ENCODE measurements at regions not wholly inside any gene's neighbourhood (a gene's known extent, or its start where the extent isn't known, plus 50 kb on each side); places are given as distances from the start of the nearest gene placed in this dataset.

- DNase-seq (ENCODE audit: low read depth): no peak
- in situ Hi-C loops (cut with HindIII; ENCODE audit: low pct_unique_long_range_greater_than_20kb, low sequenced_read_pairs): no loop called here
These were observed 99.8 kb upstream of the TMEM18 start for GRCh38 chr2:777051-777450.

GRCh38 chr2:776487-776886, 99.3 kb upstream of the TMEM18 start:
- in situ Hi-C loops (cut with HindIII; ENCODE audit: low pct_unique_long_range_greater_than_20kb, low sequenced_read_pairs): no loop called here
- DNase-seq (ENCODE audit: low read depth): no peak

GRCh38 chr2:776038-776437, 98.8 kb upstream of the TMEM18 start:
- no peak for DNase-seq (ENCODE audit: low read depth)
- in situ Hi-C loops (cut with HindIII; ENCODE audit: low pct_unique_long_range_greater_than_20kb, low sequenced_read_pairs): no loop called here

- in situ Hi-C loops (cut with HindIII; ENCODE audit: low pct_unique_long_range_greater_than_20kb, low sequenced_read_pairs): no loop called here
- DNase-seq (ENCODE audit: low read depth): no peak
These were observed 97.2 kb upstream of the TMEM18 start for GRCh38 chr2:774436-774835.

GRCh38 chr2:773256-774160, 96.3 kb upstream of the TMEM18 start:
- DNase-seq (ENCODE audit: low read depth): no peak
- in situ Hi-C loops (cut with HindIII; ENCODE audit: low pct_unique_long_range_greater_than_20kb, low sequenced_read_pairs): no loop called here

- no peak for DNase-seq (ENCODE audit: low read depth)
- in situ Hi-C loops (cut with HindIII; ENCODE audit: low pct_unique_long_range_greater_than_20kb, low sequenced_read_pairs): no loop called here
These were observed 94.3 kb upstream of the TMEM18 start for GRCh38 chr2:771538-771937.

- in situ Hi-C loops (cut with HindIII; ENCODE audit: low pct_unique_long_range_greater_than_20kb, low sequenced_read_pairs): no loop called here
These were observed 93.6 kb upstream of the TMEM18 start for GRCh38 chr2:770776-771175.

GRCh38 chr2:769771-770170, 92.6 kb upstream of the TMEM18 start:
- in situ Hi-C loops (cut with HindIII; ENCODE audit: low pct_unique_long_range_greater_than_20kb, low sequenced_read_pairs): no loop called here
- no peak for DNase-seq (ENCODE audit: low read depth)

More at GRCh38 chr2:770776-771175, 93.6 kb upstream of the TMEM18 start:
- DNase-seq (ENCODE audit: low read depth): no peak

- in situ Hi-C loops (cut with HindIII; ENCODE audit: low pct_unique_long_range_greater_than_20kb, low sequenced_read_pairs): no loop called here
- DNase-seq (ENCODE audit: low read depth): no peak
These were observed 91.2 kb upstream of the TMEM18 start for GRCh38 chr2:768451-768850.

- DNase-seq (ENCODE audit: low read depth): no peak
- in situ Hi-C loops (cut with HindIII; ENCODE audit: low pct_unique_long_range_greater_than_20kb, low sequenced_read_pairs): no loop called here
These were observed 90.7 kb upstream of the TMEM18 start for GRCh38 chr2:767944-768343.

GRCh38 chr2:767440-767839, 90.2 kb upstream of the TMEM18 start:
- DNase-seq (ENCODE audit: low read depth): no peak
- in situ Hi-C loops (cut with HindIII; ENCODE audit: low pct_unique_long_range_greater_than_20kb, low sequenced_read_pairs): no loop called here

- DNase-seq (ENCODE audit: low read depth): no peak
- in situ Hi-C loops (cut with HindIII; ENCODE audit: low pct_unique_long_range_greater_than_20kb, low sequenced_read_pairs): no loop called here
These were observed 89.0 kb upstream of the TMEM18 start for GRCh38 chr2:766255-766654.

GRCh38 chr2:765369-765768, 88.2 kb upstream of the TMEM18 start:
- no peak for DNase-seq (ENCODE audit: low read depth)
- in situ Hi-C loops (cut with HindIII; ENCODE audit: low pct_unique_long_range_greater_than_20kb, low sequenced_read_pairs): no loop called here

- no peak for DNase-seq (ENCODE audit: low read depth)
- in situ Hi-C loops (cut with HindIII; ENCODE audit: low pct_unique_long_range_greater_than_20kb, low sequenced_read_pairs): no loop called here
These were observed 86.7 kb upstream of the TMEM18 start for GRCh38 chr2:763766-764525.

GRCh38 chr2:762646-763045, 85.4 kb upstream of the TMEM18 start:
- in situ Hi-C loops (cut with HindIII; ENCODE audit: low pct_unique_long_range_greater_than_20kb, low sequenced_read_pairs): no loop called here
- no peak for DNase-seq (ENCODE audit: low read depth)

- DNase-seq (ENCODE audit: low read depth): no peak
- in situ Hi-C loops (cut with HindIII; ENCODE audit: low pct_unique_long_range_greater_than_20kb, low sequenced_read_pairs): no loop called here
These were observed 84.2 kb upstream of the TMEM18 start for GRCh38 chr2:761384-761783.

GRCh38 chr2:760001-760400, 82.8 kb upstream of the TMEM18 start:
- DNase-seq (ENCODE audit: low read depth): no peak

GRCh38 chr2:758073-758820, 81.0 kb upstream of the TMEM18 start:
- in situ Hi-C loops (cut with HindIII; ENCODE audit: low pct_unique_long_range_greater_than_20kb, low sequenced_read_pairs): no loop called here
- no peak for DNase-seq (ENCODE audit: low read depth)

More at GRCh38 chr2:760001-760400, 82.8 kb upstream of the TMEM18 start:
- in situ Hi-C loops (cut with HindIII; ENCODE audit: low pct_unique_long_range_greater_than_20kb, low sequenced_read_pairs): no loop called here

GRCh38 chr2:753123-753522, 75.9 kb upstream of the TMEM18 start:
- in situ Hi-C loops (cut with HindIII; ENCODE audit: low pct_unique_long_range_greater_than_20kb, low sequenced_read_pairs): no loop called here
- no peak for DNase-seq (ENCODE audit: low read depth)
